ENCODE measurements at regions not wholly inside any gene's neighbourhood (a gene's known extent, or its start where the extent isn't known, plus 50 kb on each side); places are given as distances from the start of the nearest gene placed in this dataset.

DNA sequence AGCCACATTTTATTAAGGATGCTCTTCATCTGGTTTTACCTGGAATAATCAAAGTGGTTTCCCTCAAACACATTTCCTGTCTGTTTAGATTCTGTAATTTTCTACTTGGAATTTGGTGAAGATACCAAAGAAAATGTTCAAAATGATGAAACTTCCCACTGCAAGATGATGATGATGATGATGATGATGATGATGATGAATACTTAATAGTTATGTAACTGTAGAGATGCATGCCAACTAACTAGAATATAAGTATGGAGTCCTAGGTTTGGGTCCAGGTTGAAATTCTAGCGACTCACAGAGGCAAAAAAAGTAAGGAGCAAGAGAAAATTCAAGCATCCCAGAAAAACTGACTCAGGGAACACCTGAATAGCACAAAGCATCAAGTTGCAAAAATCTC is 104.0 kb upstream of the KIAA1217 start:
- no peak for DNase-seq (ENCODE audit: low read depth in 3 of 3, low spot score in 1 of 3)

DNA sequence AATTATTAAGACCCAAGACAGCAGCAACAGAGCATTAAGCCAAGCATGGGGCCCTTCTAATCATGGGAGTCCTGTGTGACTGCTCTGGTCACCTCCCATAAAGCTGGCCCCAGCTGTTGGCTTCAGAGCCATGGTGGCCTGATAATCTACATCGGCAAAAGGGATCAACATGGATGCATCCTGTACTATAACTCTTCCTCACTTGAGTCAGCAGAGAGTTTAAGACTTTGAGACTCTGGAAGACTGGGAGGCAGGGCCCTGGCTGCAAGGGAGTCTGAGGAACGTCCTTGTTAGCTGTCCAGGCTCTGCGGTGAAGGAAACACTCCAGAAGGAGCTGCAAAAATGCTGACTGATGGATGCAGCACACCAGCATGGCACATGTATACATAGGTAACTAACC is 95.0 kb upstream of the KIAA1217 start:
- DNase-seq (ENCODE audit: low read depth in 3 of 3, low spot score in 1 of 3), result no peak

DNA sequence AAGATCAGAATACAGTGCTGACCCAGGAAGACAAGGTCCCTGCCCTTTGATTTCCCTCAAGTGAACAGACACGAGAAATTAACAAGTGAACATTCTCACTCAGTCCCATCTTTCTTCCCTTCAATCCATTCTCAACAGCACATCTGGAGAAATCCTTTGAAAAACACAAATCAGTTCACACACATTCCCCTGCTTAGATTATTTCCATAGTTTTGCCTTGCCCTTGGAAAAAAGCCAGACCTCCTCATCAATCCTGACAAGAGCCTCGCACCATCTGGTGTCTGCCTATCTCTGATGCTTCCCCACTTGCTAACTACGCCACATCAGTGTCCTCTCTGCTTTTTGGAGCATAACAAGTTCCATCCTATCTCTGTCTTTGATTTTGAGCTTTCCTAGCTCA is 94.4 kb upstream of the KIAA1217 start:
- no peak for DNase-seq (ENCODE audit: low read depth in 3 of 3, low spot score in 1 of 3)

DNA sequence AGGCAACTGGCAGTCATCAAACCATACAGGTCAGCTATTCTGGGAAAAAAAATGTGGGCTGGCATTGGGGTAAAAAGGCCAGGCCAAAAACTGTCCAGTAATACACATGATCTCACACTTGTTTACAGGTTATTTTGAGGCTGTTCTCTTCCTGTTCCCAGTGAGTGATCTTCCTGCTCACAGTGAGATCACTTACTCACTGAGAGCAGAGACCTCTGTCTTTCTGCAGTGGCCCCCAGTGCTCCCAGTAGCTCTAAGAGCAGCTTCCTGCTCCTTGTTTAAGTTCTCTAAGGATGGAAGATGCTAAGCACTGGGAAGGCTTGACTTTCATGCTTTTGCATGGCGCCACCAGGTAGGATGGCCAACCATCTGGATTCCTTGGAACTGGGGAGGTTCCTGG is 93.5 kb upstream of the KIAA1217 start:
- no peak for DNase-seq (ENCODE audit: low read depth in 3 of 3, low spot score in 1 of 3)

DNA sequence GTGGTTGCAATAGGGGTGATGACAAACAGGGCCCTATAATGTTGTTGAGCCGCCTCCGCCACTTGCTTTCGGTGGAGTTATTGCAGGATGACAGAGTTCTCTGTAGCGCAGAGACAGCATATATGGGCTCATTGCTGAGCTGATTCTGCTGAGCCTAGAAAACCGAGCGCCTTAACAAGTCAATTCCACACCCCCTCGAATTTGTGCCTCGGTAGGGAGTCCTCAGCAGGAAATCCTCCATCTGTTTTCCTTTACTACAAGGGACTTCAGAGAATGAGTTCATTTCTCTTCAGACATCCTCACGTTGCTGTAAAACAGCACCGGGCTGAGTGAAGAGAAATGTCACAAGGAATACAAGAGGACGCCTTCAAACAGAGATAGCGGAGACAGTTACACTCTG is 90.7 kb upstream of the KIAA1217 start:
- no peak for DNase-seq (ENCODE audit: low read depth in 3 of 3, low spot score in 1 of 3)

DNA sequence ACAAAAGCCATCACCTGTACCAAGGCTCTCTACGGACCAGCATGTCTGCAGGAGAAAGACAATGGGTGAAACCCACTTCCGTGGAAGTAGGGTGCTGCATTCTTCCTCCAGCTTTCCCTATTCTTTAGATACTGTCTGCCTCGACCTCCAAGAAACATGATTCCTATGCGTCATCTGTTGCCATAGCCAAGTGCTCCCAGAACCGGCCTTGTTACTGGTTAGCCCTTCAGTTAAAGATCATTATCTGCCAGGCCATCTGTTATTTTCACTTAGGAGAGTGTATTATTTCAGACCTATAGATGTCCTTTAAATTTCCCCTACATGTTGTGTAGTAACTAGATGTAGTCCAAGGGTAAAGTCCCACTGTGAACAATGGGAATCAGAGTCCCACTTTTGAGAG is 89.0 kb upstream of the KIAA1217 start:
- DNase-seq (ENCODE audit: low read depth in 3 of 3, low spot score in 1 of 3), result no peak

DNA sequence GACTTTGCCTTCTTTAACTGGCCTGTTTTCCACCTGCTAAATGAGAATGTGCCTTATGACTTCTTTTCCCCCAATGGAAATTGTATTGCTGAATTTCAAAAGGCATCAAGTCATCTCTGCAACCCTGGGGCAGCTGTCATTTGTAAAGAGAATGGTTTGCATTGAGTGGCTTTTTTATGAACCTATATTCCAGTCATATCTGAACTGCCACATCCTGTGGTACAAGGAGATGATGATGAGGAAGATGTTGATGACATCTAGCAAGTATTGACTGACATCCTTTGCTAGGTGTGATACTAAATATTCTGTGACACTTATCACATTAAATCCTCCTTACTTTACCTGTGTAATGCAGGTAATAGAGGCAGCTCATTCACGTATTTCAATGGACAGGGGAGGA is 88.3 kb upstream of the KIAA1217 start:
- no peak for DNase-seq (ENCODE audit: low read depth in 3 of 3, low spot score in 1 of 3)

DNA sequence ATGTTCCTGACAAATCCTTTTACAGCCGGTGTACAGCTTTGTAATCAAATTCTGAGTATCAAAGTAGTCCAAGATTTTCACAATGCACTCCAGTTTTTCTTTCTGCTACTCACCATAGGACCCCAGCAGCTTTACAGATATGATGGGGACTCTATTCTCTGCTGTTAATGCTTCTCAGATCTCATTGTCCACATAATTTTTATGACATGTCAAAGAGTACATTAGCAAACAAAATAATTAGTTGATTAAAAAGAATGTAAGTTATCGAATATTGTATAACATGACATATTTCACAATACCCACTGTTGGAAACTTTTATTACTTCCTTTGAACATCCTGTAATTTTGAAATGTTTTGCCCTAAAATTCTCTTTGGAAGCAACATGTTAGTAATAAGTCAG is 81.4 kb upstream of the KIAA1217 start:
- no peak for DNase-seq (ENCODE audit: low read depth in 3 of 3, low spot score in 1 of 3)

DNA sequence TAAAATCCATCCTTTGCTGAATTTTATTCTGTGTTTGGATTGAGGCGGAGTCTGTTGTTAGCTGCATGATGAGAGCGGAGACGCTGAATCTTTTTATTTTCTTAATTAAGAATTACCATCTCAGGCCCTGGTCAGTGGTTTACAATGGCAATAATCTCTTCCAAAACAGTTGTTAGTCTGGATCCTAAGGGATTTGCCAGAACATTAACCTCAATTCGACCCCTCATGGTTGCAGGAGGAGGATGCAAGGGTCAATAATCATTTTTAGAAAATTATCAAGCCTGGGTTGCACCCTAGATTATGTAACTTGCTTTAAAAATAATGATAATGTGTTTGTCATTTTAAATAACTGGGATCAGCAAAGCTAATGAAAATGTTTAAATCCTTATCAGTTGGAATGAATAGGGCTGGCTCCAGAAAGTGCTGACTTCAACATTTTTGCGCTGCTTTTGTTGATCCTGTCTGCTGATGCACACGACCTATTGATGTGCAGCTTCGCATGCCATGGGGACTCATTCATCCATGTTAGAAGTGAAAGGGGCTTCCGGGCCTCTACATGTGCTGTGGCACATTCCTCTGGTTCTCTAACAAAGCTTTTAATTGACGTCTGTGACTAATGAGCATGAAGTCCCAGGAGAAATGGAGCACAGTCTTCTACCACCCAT is 80.7 kb upstream of the KIAA1217 start:
- DNase-seq (ENCODE audit: low read depth in 3 of 3, low spot score in 1 of 3), result no peak

DNA sequence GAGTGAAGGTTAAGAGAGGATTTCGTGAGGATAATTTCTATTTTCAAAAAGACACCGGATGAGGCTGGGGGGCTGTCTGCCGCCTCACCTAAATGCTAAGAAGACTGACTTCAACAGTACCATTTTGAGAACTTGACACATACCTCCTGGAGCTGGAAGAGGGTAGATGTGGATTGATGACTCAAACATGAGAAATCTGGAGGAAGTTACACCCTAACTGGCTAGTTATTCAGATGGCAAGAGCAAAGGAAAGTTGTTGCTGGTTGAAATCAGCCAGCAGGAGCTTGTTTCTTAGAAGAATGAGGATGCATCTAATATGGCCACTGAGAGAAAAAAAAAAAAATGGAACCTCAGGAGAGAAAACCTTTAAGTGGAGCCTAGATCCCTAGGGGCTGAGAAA is 76.2 kb upstream of the KIAA1217 start:
- no peak for DNase-seq (ENCODE audit: low read depth in 3 of 3, low spot score in 1 of 3)

DNA sequence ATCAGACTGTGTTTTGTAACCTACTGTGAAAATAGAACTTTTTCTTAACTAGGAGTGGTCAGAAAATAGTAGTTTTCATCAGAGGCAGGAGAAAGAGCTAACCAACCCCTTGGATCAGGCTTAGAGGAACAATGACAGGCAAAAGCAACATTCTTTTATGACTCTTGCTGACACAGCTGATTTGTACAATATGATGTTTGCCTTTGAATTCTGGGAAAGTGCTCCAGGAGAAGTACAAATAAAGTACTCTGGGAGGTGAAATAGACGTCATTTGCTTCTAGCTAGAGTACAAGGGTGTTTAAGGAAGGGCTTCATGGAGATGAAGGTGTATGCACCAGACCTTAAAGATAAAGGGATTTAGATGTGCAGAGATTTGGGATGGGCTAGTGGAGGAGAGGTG is 75.1 kb upstream of the KIAA1217 start:
- DNase-seq (ENCODE audit: low read depth in 3 of 3, low spot score in 1 of 3), result no peak

DNA sequence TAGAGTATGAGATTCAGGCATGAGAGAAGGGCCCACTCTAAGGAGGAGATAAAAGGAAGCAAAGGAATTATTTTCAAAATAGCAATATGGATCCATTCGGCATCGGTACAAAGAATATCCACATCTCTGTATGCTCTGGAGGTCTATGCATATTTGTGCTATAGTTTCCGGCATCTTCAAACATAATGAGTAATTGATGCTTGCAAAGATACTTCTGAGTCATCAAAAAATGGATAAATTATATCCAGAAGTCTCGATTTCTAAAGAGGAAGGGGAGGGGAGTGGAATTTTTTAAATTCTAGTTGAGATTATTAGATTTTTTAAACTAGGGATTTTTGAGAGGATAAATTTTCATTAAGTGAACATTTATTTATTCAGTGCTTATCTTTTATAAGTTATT is 72.9 kb upstream of the KIAA1217 start:
- no peak for DNase-seq (ENCODE audit: low read depth in 3 of 3, low spot score in 1 of 3)

DNA sequence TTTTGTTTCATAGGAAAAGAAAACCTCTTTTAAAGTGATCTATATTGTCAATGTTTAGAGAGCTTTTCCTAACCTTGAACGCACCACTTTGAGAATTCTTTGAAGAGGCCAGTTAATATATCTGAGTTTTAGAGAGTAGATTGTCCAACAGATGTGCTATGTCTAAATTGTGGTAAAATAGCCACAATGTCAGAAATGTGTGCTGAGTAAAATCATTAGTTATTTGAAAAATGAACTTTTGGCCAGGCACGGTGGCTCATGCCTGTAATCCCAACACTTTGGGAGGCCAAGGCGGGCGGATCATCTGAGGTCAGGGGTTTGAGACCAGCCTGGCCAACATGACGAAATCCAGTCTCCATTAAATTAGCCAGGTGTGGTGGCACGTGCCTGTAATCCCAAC is 61.6 kb upstream of the KIAA1217 start:
- DNase-seq (ENCODE audit: low read depth in 3 of 3, low spot score in 1 of 3), result no peak

DNA sequence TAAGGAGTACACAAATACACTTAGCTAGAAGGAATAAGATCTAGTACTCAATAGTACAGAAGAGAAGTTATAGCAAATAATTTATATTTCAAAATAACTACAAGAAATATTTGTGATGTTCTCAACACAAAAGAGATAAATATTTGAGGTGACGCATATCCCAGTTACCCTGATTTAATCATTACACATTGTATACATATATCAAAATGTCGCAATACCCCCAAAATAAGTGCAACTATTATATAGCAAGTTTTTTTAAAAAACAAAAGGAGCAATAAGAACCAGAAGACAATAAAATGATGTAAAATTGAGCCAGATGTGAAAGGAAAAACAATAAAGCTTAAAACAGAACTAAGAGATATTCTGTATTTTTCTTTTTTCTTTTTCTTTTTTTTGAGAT is 59.3 kb upstream of the KIAA1217 start:
- no peak for DNase-seq (ENCODE audit: low read depth in 3 of 3, low spot score in 1 of 3)

DNA sequence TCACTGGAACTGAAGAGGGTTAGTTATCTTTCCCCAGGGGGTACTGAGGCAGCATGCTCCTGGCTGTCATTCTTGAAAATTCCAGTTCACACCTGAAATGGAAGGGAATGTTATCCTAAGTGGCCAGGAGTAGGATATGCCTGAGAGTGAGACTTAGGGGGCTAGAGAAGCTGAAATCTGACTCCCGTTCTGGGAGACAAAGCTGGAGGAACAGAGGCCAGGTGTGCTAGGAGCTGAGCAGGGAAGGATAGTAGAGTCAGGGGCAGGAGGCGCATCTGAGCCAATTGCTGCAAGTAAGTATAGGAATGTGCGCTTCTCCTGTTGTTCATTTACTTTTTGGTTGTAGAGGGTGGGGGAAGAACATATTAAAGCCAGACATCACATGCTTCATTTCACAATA is 58.1 kb upstream of the KIAA1217 start:
- DNase-seq (ENCODE audit: low read depth in 3 of 3, low spot score in 1 of 3), result no peak

DNA sequence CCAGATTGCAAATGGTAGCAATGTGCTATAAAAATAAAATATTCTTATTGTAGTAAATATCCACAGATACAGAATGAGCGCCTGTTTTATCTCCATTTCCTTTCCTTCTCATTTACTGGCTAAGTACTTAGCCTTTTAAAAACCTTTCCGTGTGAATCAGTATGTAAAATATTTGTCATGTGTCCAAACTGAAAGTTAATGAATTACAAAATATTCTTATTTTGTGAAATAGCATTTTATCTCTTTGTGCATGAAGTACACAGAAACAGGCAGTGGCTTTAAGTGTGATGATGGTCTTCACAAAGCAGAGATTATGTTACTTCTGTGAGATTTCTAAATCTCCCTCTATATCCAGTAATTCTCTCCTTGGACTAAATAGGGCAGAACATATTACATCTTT is 56.7 kb upstream of the KIAA1217 start:
- DNase-seq (ENCODE audit: low read depth in 3 of 3, low spot score in 1 of 3), result no peak

DNA sequence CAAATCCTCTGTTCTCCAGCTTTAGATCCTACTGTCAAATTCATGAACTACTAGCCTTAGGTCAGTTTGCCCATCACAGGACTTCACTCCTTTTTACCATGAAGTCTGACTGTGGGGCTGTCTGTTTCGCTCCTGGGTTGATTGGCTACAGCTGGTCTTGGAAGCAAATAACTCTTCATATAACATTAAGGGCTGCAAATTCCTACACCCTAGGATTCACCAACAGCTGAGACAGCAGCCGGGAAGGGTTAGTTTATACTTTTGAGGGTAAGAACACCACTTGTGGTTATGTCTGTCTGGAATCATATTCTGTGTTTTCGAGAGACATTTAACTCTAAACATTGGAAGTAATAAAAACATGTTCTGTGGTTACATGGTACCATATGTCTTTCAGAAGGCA is 55.9 kb upstream of the KIAA1217 start:
- DNase-seq (ENCODE audit: low read depth in 3 of 3, low spot score in 1 of 3), result no peak

DNA sequence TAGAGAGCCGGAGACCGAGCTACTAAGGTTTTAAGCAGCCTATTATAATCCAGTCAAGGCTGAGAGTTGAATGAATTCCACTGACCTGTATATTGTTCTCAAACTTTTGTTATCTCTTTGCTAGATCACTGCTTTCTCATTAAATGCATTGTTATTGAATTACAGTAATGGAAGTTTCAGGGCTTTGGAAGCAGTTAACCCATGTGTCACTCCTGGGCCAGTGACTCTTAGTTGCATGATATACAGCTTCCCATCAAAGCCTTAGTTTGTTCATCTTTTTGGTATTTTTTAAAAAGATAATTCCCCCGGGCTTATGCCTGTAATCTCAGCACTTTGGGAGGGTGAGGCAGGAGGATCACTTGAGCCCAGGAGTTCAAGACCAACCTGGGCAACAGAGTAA is 55.4 kb upstream of the KIAA1217 start:
- no peak for DNase-seq (ENCODE audit: low read depth in 3 of 3, low spot score in 1 of 3)

DNA sequence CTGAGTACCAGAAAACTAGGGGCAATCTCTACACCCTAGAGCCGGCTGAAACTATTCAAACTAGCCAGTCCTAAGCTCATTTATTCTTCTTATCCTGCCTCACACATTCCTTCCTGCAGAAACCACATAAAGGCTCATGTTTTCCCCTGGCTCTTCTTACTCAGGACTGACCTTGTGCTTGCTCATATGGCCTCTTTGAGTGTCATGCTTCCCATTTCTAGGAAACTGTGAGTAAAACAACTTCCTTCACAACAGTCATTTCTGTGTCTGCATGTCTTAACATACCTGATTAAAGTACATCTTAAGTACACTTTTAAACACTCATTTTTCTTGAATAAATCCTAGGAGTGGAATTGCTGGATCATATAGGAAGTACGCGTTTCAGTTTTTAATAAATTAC is 52.3 kb upstream of the KIAA1217 start:
- DNase-seq (ENCODE audit: low read depth in 3 of 3, low spot score in 1 of 3), result no peak

DNA sequence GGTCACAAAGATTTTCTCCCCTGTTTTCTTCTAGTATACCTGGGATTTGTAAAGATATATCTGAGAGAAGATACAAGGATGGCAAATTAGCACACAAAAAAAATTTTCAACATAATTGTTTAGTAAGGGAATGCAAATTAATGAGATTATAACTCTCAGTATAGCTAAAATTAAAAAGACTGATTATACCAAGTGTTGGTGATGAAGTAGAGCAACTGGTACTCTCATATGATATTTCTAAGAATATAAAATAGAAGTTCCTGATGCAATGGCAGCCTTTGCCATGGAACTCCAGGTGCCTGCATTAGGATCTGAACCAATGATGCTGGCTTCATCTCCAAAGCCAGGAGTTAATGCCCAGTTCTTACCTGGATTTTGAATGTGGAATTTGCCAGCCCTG is 51.4 kb upstream of the KIAA1217 start:
- DNase-seq (ENCODE audit: low read depth in 3 of 3, low spot score in 1 of 3), result no peak
